Subcutaneous abdominal adipose tissue (tissue), 5 donors: ENCODE measurements at regions not wholly inside any gene's neighbourhood (a gene's known extent, or its start where the extent isn't known, plus 50 kb on each side); places are given as distances from the start of the nearest gene placed in this dataset.

ENCODE experiments used
- H3K27ac ChIP-seq: one replicate; pipeline ENCODE4 v1.7.0; 2013; ENCODE audit warnings: low read depth, mild to moderate bottlenecking, inconsistent platforms, low read length, moderate library complexity
- H3K27me3 ChIP-seq, 5 donors: one replicate each; pipeline ENCODE4 v1.7.0; 2013; ENCODE audit warnings: low read length in 5 of 5, inconsistent platforms in 1 of 5; ENCODE audit not compliant: control insufficient read depth in 5 of 5, insufficient read depth in 4 of 5
- H3K36me3 ChIP-seq, 5 donors: one replicate each; pipeline ENCODE4 v1.7.0; 2013; ENCODE audit warnings: low read length in 5 of 5; ENCODE audit not compliant: control insufficient read depth in 5 of 5, insufficient read depth in 5 of 5
- H3K4me1 ChIP-seq, 5 donors: one replicate each; pipeline ENCODE4 v1.7.0; 2013; ENCODE audit warnings: low read length in 5 of 5, mild to moderate bottlenecking in 3 of 5, moderate library complexity in 1 of 5; ENCODE audit not compliant: control insufficient read depth in 5 of 5, insufficient read depth in 5 of 5
- H3K4me3 ChIP-seq, 5 donors: one replicate each; pipeline ENCODE4 v1.7.0; 2013; ENCODE audit warnings: low read length in 5 of 5, low read depth in 1 of 5
- H3K9ac ChIP-seq, 5 donors: one replicate each; pipeline ENCODE4 v1.7.0; 2013; ENCODE audit warnings: low read length in 5 of 5, mild to moderate bottlenecking in 4 of 5, moderate library complexity in 3 of 5
- H3K9me3 ChIP-seq, 5 donors: one replicate each; pipeline ENCODE4 v1.7.0; 2013; ENCODE audit warnings: low read length in 5 of 5; ENCODE audit not compliant: control insufficient read depth in 5 of 5
- donor health status: healthy.
- donor health status: healthy.
- donor health status: healthy.
- donor health status: healthy.
- donor health status: healthy.

GRCh38 chr1:172960454-172961208 is 90.1 kb downstream of the TNFSF18 start:
- no peaks in the 10 kb centered on the region for H3K36me3 ChIP-seq
- H3K9me3 ChIP-seq: no peaks in the 10 kb centered on the region
- no peak overlapping the region for H3K9ac ChIP-seq
- no peak overlapping the region for H3K4me3 ChIP-seq
- peaks cover 0 to 8% (median 0%) of the 10 kb centered on the region in 5 donors for H3K4me1 ChIP-seq
- H3K27me3 ChIP-seq: no peaks in the 10 kb centered on the region
- H3K27ac ChIP-seq: no peak overlapping the region

DNA sequence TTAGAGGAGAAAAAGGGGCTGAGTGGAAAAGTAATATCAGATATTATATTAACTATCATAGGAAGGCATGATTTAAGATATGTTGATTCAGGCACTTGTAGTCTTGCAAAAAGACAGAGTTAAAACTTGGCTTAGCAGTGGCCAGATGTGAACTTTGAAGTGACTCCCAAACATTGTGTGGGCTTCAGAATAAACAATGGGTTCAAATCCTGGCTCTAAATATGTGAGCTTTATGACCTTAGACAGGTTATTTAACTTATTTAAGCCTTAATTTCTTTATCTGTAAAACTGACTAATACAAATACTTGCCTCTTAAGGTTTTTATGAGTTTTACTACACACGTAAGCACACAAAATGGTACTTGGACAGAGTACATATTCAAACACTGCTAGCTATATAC is 85.9 kb downstream of the TNFSF18 start:
- peaks cover 0 to 3% (median 0%) of the 10 kb centered on the region in 5 donors for H3K9me3 ChIP-seq
- no peaks in the 10 kb centered on the region for H3K27me3 ChIP-seq
- no peak overlapping the region for H3K4me3 ChIP-seq
- H3K9ac ChIP-seq: no peak overlapping the region
- no peaks in the 10 kb centered on the region for H3K36me3 ChIP-seq
- H3K27ac ChIP-seq: no peak overlapping the region
- H3K4me1 ChIP-seq: peaks cover 0 to 8% (median 0%) of the 10 kb centered on the region in 5 donors

DNA sequence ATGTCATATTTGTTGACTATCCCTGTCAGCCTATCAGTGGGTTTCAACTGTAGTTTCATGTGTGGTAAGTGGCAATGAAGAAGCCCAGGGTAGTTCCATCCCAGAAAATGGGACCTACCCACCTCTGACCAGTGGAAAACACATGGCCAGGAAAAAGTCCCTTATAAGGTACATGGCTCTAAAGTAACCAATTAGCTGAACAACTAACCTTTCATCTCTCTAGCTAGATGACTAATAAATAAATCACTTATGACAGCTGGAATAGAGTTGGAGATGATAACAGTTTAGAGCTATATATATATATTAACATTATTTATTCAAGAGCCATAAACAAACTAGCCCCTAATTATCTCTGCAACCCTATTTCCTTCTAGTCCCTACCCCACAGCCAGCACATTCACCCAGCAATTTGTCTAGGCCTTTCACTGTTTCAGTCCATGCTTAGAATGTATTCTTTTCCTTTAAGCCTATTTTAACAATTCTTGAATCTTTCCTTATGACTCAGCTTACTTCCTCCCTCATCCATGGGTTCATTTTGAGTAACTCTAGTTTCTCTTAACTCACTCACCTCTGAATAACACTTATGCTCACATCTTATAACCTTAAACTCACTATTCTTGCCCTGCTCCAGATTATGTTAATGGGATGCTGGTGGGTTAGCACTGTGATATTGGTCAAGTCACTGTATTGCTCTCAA is 83.7 kb downstream of the TNFSF18 start:
- H3K27me3 ChIP-seq: no peaks in the 10 kb centered on the region
- H3K9ac ChIP-seq: no peak overlapping the region
- no peaks in the 10 kb centered on the region for H3K36me3 ChIP-seq
- no peak overlapping the region for H3K4me3 ChIP-seq
- no peaks in the 10 kb centered on the region for H3K4me1 ChIP-seq
- H3K27ac ChIP-seq: no peak overlapping the region
- H3K9me3 ChIP-seq: peaks cover 0 to 3% (median 0%) of the 10 kb centered on the region in 5 donors

DNA sequence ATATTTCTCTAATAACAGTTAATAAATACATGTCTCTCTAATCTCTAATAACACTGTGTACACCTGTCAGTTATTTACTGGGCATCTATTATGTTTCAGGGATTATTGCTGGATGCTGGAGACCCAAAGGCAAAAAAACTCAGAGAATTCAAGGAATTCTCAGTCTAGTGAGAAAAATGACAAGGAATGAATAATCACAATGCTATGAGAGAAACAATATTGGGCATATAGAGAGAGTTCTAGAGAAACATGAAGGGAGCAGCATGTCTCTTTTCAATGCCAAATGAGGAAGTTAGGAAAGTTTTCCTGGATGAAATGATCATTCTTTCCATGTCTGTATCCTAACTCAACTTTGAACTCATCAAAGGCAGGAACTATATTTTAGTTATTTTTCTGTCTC is 82.8 kb downstream of the TNFSF18 start:
- Histone ChIP-seq H3K9ac (no peak overlapping the region), H3K27ac (no peak overlapping the region), H3K4me3 (no peak overlapping the region), H3K4me1 (no peaks in the 10 kb centered on the region), H3K27me3 (no peaks in the 10 kb centered on the region), H3K9me3 (peaks cover 0 to 3% (median 0%) of the 10 kb centered on the region in 5 donors), H3K36me3 (no peaks in the 10 kb centered on the region)

GRCh38 chr1:172969611-172970010 is 81.1 kb downstream of the TNFSF18 start:
- no peaks in the 10 kb centered on the region for H3K4me1 ChIP-seq
- H3K36me3 ChIP-seq: no peaks in the 10 kb centered on the region
- H3K4me3 ChIP-seq: no peak overlapping the region
- H3K9me3 ChIP-seq: peaks cover 0 to 3% (median 0%) of the 10 kb centered on the region in 5 donors
- no peak overlapping the region for H3K9ac ChIP-seq
- H3K27ac ChIP-seq: no peak overlapping the region
- no peaks in the 10 kb centered on the region for H3K27me3 ChIP-seq

- Histone ChIP-seq H3K36me3 (no peaks in the 10 kb centered on the region), H3K27ac (no peak overlapping the region), H3K9me3 (peaks cover 0 to 3% (median 0%) of the 10 kb centered on the region in 5 donors), H3K4me1 (no peaks in the 10 kb centered on the region), H3K4me3 (no peak overlapping the region), H3K27me3 (no peaks in the 10 kb centered on the region), H3K9ac (no peak overlapping the region)
Measured at GRCh38 chr1:172970186-172970585, 80.6 kb downstream of the TNFSF18 start.

- H3K27ac ChIP-seq: no peak overlapping the region
- peaks cover 0 to 3% (median 0%) of the 10 kb centered on the region in 5 donors for H3K9me3 ChIP-seq
- H3K4me1 ChIP-seq: no peaks in the 10 kb centered on the region
Measured at GRCh38 chr1:172971241-172971640, 79.5 kb downstream of the TNFSF18 start.

DNA sequence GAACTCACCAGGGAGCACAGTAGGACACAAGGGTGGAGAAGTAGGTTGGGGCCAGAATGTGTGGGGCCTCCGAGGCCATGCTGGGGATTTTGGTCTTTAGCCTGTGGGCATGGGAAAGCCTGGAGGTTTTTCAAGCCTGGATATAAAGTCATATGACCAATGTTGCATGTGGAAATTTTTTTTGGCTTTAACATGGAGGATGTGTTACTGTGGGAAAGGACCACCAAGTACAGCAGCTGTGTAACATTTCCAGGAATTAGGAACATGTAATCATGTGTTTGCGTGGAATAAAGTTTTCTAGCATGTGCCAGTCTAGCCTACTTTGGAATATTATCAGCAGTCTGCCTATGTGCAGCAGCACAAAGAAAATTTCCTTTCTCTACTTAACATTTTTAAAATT is 78.5 kb downstream of the TNFSF18 start:
- Histone ChIP-seq H3K4me1 (no peaks in the 10 kb centered on the region), H3K9ac (no peak overlapping the region), H3K27ac (no peak overlapping the region), H3K36me3 (no peaks in the 10 kb centered on the region), H3K9me3 (no peaks in the 10 kb centered on the region), H3K4me3 (no peak overlapping the region), H3K27me3 (no peaks in the 10 kb centered on the region)

More at GRCh38 chr1:172971241-172971640, 79.5 kb downstream of the TNFSF18 start:
- Histone ChIP-seq H3K27me3 (no peaks in the 10 kb centered on the region), H3K9ac (no peak overlapping the region), H3K4me3 (no peak overlapping the region), H3K36me3 (no peaks in the 10 kb centered on the region)

DNA sequence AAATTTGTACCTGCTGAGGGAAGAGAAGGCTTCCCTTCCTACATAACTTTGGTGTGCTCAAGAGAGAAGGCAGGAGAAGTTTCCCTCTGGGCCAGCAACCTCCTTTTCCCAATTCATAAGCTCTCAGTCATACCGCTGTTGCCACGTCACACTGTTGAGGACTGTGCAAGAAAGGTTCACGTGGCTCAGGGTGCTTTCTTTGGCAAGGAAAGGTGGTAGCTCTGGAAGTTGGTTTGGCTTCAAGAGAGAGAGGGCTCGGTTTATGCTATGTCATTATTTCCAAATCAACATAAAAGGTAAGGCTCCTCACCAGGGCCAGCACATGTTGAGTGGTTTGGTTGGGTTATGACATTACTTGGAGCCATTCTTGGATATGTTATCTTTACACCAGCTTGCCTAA is 77.3 kb downstream of the TNFSF18 start:
- Histone ChIP-seq H3K9ac (no peak overlapping the region), H3K9me3 (no peaks in the 10 kb centered on the region), H3K27ac (no peak overlapping the region), H3K27me3 (no peaks in the 10 kb centered on the region), H3K4me1 (no peaks in the 10 kb centered on the region), H3K4me3 (no peak overlapping the region), H3K36me3 (no peaks in the 10 kb centered on the region)

DNA sequence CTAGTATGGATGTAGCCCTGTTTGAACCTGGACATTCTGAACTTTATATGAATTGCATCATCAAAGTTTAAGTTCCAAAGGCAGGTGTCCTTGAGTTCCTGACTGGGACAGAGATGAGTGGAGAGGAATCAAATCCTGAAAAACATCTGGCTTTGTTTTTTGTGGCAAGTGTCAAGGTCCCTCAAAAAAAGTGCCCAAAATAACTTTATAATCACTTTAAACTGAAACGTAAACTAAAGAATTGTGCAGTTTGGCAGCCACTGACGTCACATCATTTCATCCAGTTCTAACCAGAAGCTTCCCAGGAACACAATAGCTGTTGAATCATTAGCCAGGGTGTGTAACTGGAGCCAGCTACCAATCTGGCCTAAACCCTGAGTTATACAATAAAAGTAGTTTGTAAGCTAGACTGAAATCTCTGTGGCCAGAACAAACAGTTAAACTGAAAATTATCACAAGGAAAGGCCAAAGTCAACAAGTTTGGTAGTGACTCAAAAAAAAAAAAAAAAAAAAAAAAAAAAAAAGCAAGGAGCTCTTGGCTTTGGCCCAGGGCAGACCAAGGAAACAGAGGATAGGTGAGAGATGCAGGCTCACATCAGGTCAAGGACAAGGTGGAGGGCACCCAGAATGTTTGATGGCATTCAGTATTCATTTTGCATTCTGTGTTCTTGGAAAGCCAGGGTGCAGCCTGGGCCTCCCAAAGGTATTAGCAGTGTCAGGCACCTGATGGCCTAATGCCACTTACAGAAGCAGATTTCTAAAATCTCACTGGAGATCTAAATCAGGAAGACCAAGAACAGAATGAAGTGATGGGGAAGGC is 74.3 kb downstream of the TNFSF18 start:
- H3K27ac ChIP-seq: no peak overlapping the region
- no peak overlapping the region for H3K9ac ChIP-seq
- no peaks in the 10 kb centered on the region for H3K27me3 ChIP-seq
- no peak overlapping the region for H3K4me3 ChIP-seq
- no peaks in the 10 kb centered on the region for H3K9me3 ChIP-seq
- H3K36me3 ChIP-seq: no peaks in the 10 kb centered on the region
- H3K4me1 ChIP-seq: no peaks in the 10 kb centered on the region
